Fibroblast of lung (primary cell): ENCODE measurements at regions not wholly inside any gene's neighbourhood (a gene's known extent, or its start where the extent isn't known, plus 50 kb on each side); places are given as distances from the start of the nearest gene placed in this dataset.

ENCODE experiments used
- DNase-seq, 2 donors: peaks; one replicate each; pipeline versions ENCODE4 v3.0.0 to v3.0.0-alpha.2; 2010; ENCODE audit warnings: low read depth in 2 of 2
- H2AFZ ChIP-seq: 2 replicates; pipeline ENCODE4 v1.5.1; 2012; ENCODE audit warnings: low read length, control low read depth, inconsistent platforms
- H3K27ac ChIP-seq: 2 replicates; pipeline ENCODE4 v1.5.1; 2011; ENCODE audit warnings: low read length, control low read depth; ENCODE audit not compliant: insufficient read depth
- H3K27me3 ChIP-seq: 2 replicates; pipeline ENCODE4 v1.5.1; 2011; ENCODE audit warnings: mild to moderate bottlenecking, low read length; ENCODE audit not compliant: control insufficient read depth, insufficient read depth
- H3K36me3 ChIP-seq: 2 replicates; pipeline ENCODE4 v1.5.1; 2011; ENCODE audit warnings: low read length; ENCODE audit not compliant: control insufficient read depth, insufficient read depth
- H3K4me1 ChIP-seq: 2 replicates; pipeline ENCODE4 v1.5.1; 2011; ENCODE audit warnings: low read length; ENCODE audit not compliant: control insufficient read depth, insufficient read depth; ENCODE audit errors: extremely low read depth
- H3K4me2 ChIP-seq: 2 replicates; pipeline ENCODE4 v1.5.1; 2011; ENCODE audit warnings: low read length, control low read depth; ENCODE audit not compliant: insufficient read depth; ENCODE audit errors: extremely low read depth
- H3K4me3 ChIP-seq, 4 experiments: fragments of 200-600 bp in 1 of 4; sonication (generic) in 1 of 4; replicated peaks in 1 of 4; 2 replicates each; pipeline ENCODE4 v1.5.1; 2011 to 2016; ENCODE audit warnings: low read length in 4 of 4, low read depth in 3 of 4, mild to moderate bottlenecking in 3 of 4, control low read depth in 2 of 4, inconsistent platforms in 1 of 4, mixed read lengths in 1 of 4; ENCODE audit not compliant: insufficient read depth in 1 of 4; ENCODE audit errors: control extremely low read depth in 1 of 4
- H3K79me2 ChIP-seq: 2 replicates; pipeline ENCODE4 v1.5.1; 2012; ENCODE audit warnings: mild to moderate bottlenecking, low read length, inconsistent platforms; ENCODE audit not compliant: control insufficient read depth, insufficient read depth
- H3K9ac ChIP-seq: 2 replicates; pipeline ENCODE4 v1.5.1; 2011; ENCODE audit warnings: mild to moderate bottlenecking, low read length, control low read depth; ENCODE audit not compliant: insufficient read depth
- H3K9me3 ChIP-seq: 2 replicates; pipeline ENCODE4 v1.5.1; 2012; ENCODE audit warnings: low read depth, low read length; ENCODE audit not compliant: control insufficient read depth, insufficient read depth
- H4K20me1 ChIP-seq: 2 replicates; pipeline ENCODE4 v1.5.1; 2011; ENCODE audit warnings: low read length; ENCODE audit not compliant: control insufficient read depth, insufficient read depth; ENCODE audit errors: extremely low read depth
- CTCF ChIP-seq, 2 donors: IDR thresholded peaks in 1 of 2; conservative IDR thresholded peaks in 1 of 2; 1 replicate in 1 of 2; 2 replicates in 1 of 2; pipeline ENCODE4 v1.5.1; 2011 to 2012; ENCODE audit warnings: low read length in 2 of 2, control low read depth in 1 of 2, inconsistent platforms in 1 of 2, low read depth in 1 of 2, mild to moderate bottlenecking in 1 of 2
- EZH2 ChIP-seq: IDR thresholded peaks from 2 replicates; pipeline ENCODE4 v1.5.1; 2012; ENCODE audit warnings: low read length, control low read depth, mild to moderate bottlenecking; ENCODE audit errors: missing control alignments

- Histone ChIP-seq H3K4me1 (no peaks in the 10 kb centered on the region), H3K27ac (no peak overlapping the region), H2AFZ (no peak overlapping the region), H3K36me3 (no peaks in the 10 kb centered on the region), H3K9me3 (no peaks in the 10 kb centered on the region), H4K20me1 (no peaks in the 10 kb centered on the region), H3K9ac (no peak overlapping the region), H3K4me2 (no peak overlapping the region), H3K79me2 (no peaks in the 10 kb centered on the region), H3K27me3 (no peaks in the 10 kb centered on the region), H3K4me3 (no peak overlapping the region)
- no peak for TF ChIP-seq CTCF (conservative IDR thresholded peaks at IDR 0.05 in 1 of 2, IDR thresholded peaks at IDR 0.05 in 1 of 2; ENCODE audit: low read depth in 1 of 2, low read length in 2 of 2)
- no peak for TF ChIP-seq EZH2
- no peak for DNase-seq
Observed at GRCh38 chr13:88761145-88761544, 1090.0 kb downstream of the SLITRK5 start.

- Histone ChIP-seq H3K4me1 (no peaks in the 10 kb centered on the region), H3K4me2 (no peak overlapping the region), H2AFZ (no peak overlapping the region), H3K79me2 (no peaks in the 10 kb centered on the region), H3K9ac (no peak overlapping the region), H3K36me3 (no peaks in the 10 kb centered on the region), H3K9me3 (no peaks in the 10 kb centered on the region), H3K4me3 (no peak overlapping the region), H3K27ac (no peak overlapping the region), H4K20me1 (no peaks in the 10 kb centered on the region), H3K27me3 (no peaks in the 10 kb centered on the region)
- no peak for TF ChIP-seq EZH2
- TF ChIP-seq CTCF (conservative IDR thresholded peaks at IDR 0.05 in 1 of 2, IDR thresholded peaks at IDR 0.05 in 1 of 2; ENCODE audit: low read depth in 1 of 2, low read length in 2 of 2): no peak
- DNase-seq: no peak
Observed at GRCh38 chr13:88764103-88764502, 1092.9 kb downstream of the SLITRK5 start.

GRCh38 chr13:88800505-88800904, 1129.3 kb downstream of the SLITRK5 start:
- H3K36me3 ChIP-seq: no peaks in the 10 kb centered on the region
- H3K9ac ChIP-seq: no peak overlapping the region
- H4K20me1 ChIP-seq: no peaks in the 10 kb centered on the region
- H2AFZ ChIP-seq: no peak overlapping the region
- H3K4me3 ChIP-seq: no peak overlapping the region
- no peaks in the 10 kb centered on the region for H3K4me1 ChIP-seq
- no peak overlapping the region for H3K27ac ChIP-seq
- no peaks in the 10 kb centered on the region for H3K79me2 ChIP-seq
- no peak for DNase-seq
- TF ChIP-seq EZH2 (no peak), CTCF (conservative IDR thresholded peaks at IDR 0.05 in 1 of 2, IDR thresholded peaks at IDR 0.05 in 1 of 2; ENCODE audit: low read depth in 1 of 2, low read length in 2 of 2) (no peak)
- H3K27me3 ChIP-seq: no peaks in the 10 kb centered on the region
- H3K4me2 ChIP-seq: no peak overlapping the region
- H3K9me3 ChIP-seq: no peaks in the 10 kb centered on the region
